ENCODE measurements at regions not wholly inside any gene's neighbourhood (a gene's known extent, or its start where the extent isn't known, plus 50 kb on each side); places are given as distances from the start of the nearest gene placed in this dataset.

GRCh38 chr7:149686449-149686848, 86.9 kb downstream of the ZNF467 start:
- Histone ChIP-seq H3K4me3 (replicated peaks in 1 of 3; ENCODE audit: insufficient read depth in 1 of 3, low read depth in 1 of 3, low read length in 3 of 3) (no peak overlapping the region), H3K4me1 (ENCODE audit: control insufficient read depth, extremely low read depth, insufficient read depth, low read length) (no peaks in the 10 kb centered on the region), H3K9me1 (replicated peaks; ENCODE audit: control insufficient read depth, extremely low read depth, insufficient read depth, low read length) (no peaks in the 10 kb centered on the region), H3K4me2 (ENCODE audit: insufficient read depth, low read length) (no peak overlapping the region), H2AFZ (ENCODE audit: low read depth, low read length) (no peak overlapping the region), H4K20me1 (replicated peaks; ENCODE audit: control insufficient read depth, extremely low read depth, insufficient read depth, low read length) (no peaks in the 10 kb centered on the region), H3K9ac (replicated peaks; ENCODE audit: extremely low read depth, insufficient read depth, low read length) (no peak overlapping the region), H3K36me3 (ENCODE audit: control insufficient read depth in 2 of 2, extremely low read depth in 1 of 2, insufficient read depth in 2 of 2, low read length in 2 of 2) (no peaks in the 10 kb centered on the region), H3K27ac (ENCODE audit: insufficient read depth, low read depth, low read length) (no peak overlapping the region), H3K27me3 (ENCODE audit: control insufficient read depth in 2 of 2, insufficient read depth in 2 of 2, low read length in 2 of 2) (peaks cover 8 to 11% of the 10 kb centered on the region in 2 experiments), H3K9me3 (replicated peaks; ENCODE audit: control insufficient read depth, insufficient read depth, low read length) (no peaks in the 10 kb centered on the region), H3K79me2 (ENCODE audit: control insufficient read depth, insufficient read depth, low read length) (no peaks in the 10 kb centered on the region)
- no peak for FAIRE-seq
- dilution Hi-C loops (cut with MboI; ENCODE audit: extremely low pct_ligation_motif_present, low sequenced_read_pairs): no loop called here
- TF ChIP-seq JUN (IDR thresholded peaks at IDR 0.05; ENCODE audit: borderline replicate concordance, insufficient read depth, insufficient read length, low read depth) (no peak), MAX (IDR thresholded peaks at IDR 0.05; ENCODE audit: insufficient read depth, insufficient read length) (no peak), FOS (IDR thresholded peaks at IDR 0.05; ENCODE audit: borderline replicate concordance, insufficient read depth, low read length) (no peak), CTCF (IDR thresholded peaks at IDR 0.05; ENCODE audit: extremely low read depth in 1 of 2, insufficient read depth in 1 of 2, low read depth in 1 of 2, low read length in 2 of 2) (no peak), POLR2A (IDR thresholded peaks at IDR 0.05; ENCODE audit: low read depth, low read length) (no peak), GATA2 (IDR thresholded peaks at IDR 0.05; ENCODE audit: insufficient read depth, insufficient read length, low read depth, low read length) (no peak), EZH2 (IDR thresholded peaks at IDR 0.05; ENCODE audit: borderline replicate concordance, low read depth, low read length, severe bottlenecking) (no peak), MYC (IDR thresholded peaks at IDR 0.05; ENCODE audit: low read depth, low read length) (no peak), POLR2AphosphoS5 (IDR thresholded peaks at IDR 0.05; ENCODE audit: insufficient read depth, low read depth, low read length) (no peak)
- POLR2A ChIA-PET: no interaction called here
- BruUV-seq (replicated peaks): no TSS peak
- no peak for DNase-seq (ENCODE audit: low read depth, low spot score)
- intact Hi-C loops (cut with micrococcal nuclease): no loop called here
- CTCF ChIA-PET: interaction anchor here (1.9 kb wide), 1 partner anchor 55 kb away, joined by 7 read pairs; no protein-coding TSS in a partner anchor
